WTC11 (cell line): ENCODE measurements at regions not wholly inside any gene's neighbourhood (a gene's known extent, or its start where the extent isn't known, plus 50 kb on each side); places are given as distances from the start of the nearest gene placed in this dataset.

ENCODE experiments used
- AR ChIP-seq: fragments of 250-450 bp; sonication (Bioruptor Pico); IDR thresholded peaks from 2 replicates; pipeline ENCODE4 v1.9.0; 2021; ENCODE audit warnings: mild to moderate bottlenecking
- ATF2 ChIP-seq: sonication (generic); formaldehyde crosslinking; IDR thresholded peaks from 2 replicates; pipeline ENCODE4 v1.8.1; 2022; ENCODE audit warnings: low read depth, missing genetic modification reagents, borderline replicate concordance
- CTCF ChIP-seq: fragments of 200-600 bp; IDR thresholded peaks from 2 replicates; pipeline ENCODE4 v1.8.0; 2022; ENCODE audit warnings: antibody characterized with exemption
- SP1 ChIP-seq: sonication (generic); formaldehyde crosslinking; conservative IDR thresholded peaks from 2 replicates; pipeline ENCODE4 v1.8.1; 2022; ENCODE audit warnings: missing genetic modification reagents
- TF ChIP-seq, protein P1 (sequence below): sonication (generic); formaldehyde crosslinking; IDR thresholded peaks from 2 replicates; pipeline ENCODE4 v1.8.1; 2023; ENCODE audit warnings: mild to moderate bottlenecking, missing genetic modification reagents
- TF ChIP-seq, protein P2 (sequence below): sonication (generic); formaldehyde crosslinking; IDR thresholded peaks from 2 replicates; pipeline ENCODE4 v1.8.0; 2022; ENCODE audit warnings: missing genetic modification reagents

DNA sequence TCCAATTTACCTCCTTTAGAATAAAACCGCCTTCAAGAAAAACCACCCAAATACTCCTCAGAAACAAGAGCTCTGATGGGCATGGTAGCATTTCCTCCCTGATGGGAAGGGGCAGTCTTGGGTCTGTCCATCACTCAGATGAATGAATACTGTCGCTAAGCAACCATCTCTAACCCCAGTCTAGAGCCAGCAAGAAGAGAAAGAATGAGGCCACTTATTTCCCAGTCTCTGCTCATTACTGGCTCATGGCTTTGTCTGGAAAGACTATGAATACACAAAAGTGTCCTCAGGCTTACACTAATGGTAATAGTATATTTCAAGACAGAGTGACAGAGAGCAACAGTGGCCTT, 51.0 kb upstream of the F3 start:
- TF ChIP-seq, protein P1, sequence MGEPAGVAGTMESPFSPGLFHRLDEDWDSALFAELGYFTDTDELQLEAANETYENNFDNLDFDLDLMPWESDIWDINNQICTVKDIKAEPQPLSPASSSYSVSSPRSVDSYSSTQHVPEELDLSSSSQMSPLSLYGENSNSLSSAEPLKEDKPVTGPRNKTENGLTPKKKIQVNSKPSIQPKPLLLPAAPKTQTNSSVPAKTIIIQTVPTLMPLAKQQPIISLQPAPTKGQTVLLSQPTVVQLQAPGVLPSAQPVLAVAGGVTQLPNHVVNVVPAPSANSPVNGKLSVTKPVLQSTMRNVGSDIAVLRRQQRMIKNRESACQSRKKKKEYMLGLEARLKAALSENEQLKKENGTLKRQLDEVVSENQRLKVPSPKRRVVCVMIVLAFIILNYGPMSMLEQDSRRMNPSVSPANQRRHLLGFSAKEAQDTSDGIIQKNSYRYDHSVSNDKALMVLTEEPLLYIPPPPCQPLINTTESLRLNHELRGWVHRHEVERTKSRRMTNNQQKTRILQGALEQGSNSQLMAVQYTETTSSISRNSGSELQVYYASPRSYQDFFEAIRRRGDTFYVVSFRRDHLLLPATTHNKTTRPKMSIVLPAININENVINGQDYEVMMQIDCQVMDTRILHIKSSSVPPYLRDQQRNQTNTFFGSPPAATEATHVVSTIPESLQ (CRISPR knock-in tag) = no peak
- TF ChIP-seq AR = no peak
- TF ChIP-seq ATF2 (CRISPR knock-in tag) = no peak
- no peak for TF ChIP-seq SP1
- TF ChIP-seq, protein P2, sequence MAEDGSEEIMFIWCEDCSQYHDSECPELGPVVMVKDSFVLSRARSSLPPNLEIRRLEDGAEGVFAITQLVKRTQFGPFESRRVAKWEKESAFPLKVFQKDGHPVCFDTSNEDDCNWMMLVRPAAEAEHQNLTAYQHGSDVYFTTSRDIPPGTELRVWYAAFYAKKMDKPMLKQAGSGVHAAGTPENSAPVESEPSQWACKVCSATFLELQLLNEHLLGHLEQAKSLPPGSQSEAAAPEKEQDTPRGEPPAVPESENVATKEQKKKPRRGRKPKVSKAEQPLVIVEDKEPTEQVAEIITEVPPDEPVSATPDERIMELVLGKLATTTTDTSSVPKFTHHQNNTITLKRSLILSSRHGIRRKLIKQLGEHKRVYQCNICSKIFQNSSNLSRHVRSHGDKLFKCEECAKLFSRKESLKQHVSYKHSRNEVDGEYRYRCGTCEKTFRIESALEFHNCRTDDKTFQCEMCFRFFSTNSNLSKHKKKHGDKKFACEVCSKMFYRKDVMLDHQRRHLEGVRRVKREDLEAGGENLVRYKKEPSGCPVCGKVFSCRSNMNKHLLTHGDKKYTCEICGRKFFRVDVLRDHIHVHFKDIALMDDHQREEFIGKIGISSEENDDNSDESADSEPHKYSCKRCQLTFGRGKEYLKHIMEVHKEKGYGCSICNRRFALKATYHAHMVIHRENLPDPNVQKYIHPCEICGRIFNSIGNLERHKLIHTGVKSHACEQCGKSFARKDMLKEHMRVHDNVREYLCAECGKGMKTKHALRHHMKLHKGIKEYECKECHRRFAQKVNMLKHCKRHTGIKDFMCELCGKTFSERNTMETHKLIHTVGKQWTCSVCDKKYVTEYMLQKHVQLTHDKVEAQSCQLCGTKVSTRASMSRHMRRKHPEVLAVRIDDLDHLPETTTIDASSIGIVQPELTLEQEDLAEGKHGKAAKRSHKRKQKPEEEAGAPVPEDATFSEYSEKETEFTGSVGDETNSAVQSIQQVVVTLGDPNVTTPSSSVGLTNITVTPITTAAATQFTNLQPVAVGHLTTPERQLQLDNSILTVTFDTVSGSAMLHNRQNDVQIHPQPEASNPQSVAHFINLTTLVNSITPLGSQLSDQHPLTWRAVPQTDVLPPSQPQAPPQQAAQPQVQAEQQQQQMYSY (CRISPR knock-in tag) = no peak
- TF ChIP-seq CTCF = no peak
